GM19467 (cell line): ENCODE measurements at regions not wholly inside any gene's neighbourhood (a gene's known extent, or its start where the extent isn't known, plus 50 kb on each side); places are given as distances from the start of the nearest gene placed in this dataset.
"Not testable (repeated sequence)": the region's sequence is repeated elsewhere in the genome, so short reads cannot be mapped to it uniquely, and the experiment has no call there.

ENCODE experiments used
- ATAC-seq: cut with Tn5 transposase; IDR thresholded peaks from one replicate; pipeline ENCODE4 v1.9.1; 2021; ENCODE audit warnings: mild to moderate bottlenecking, moderate library complexity; ENCODE audit not compliant: unreplicated experiment

- no peak for ATAC-seq
Observed at GRCh38 chr10:44564361-44564760, 179.5 kb upstream of the CXCL12 start.

GRCh38 chr10:44564790-44565189 is 179.9 kb upstream of the CXCL12 start:
- ATAC-seq: no peak

- no peak for ATAC-seq
Observed at GRCh38 chr10:44566786-44567185, 181.9 kb upstream of the CXCL12 start.

- no peak for ATAC-seq
Observed at GRCh38 chr10:44567471-44567870, 182.6 kb upstream of the CXCL12 start.

- no peak for ATAC-seq
Observed at GRCh38 chr10:44569193-44570091, 184.5 kb upstream of the CXCL12 start.

- no peak for ATAC-seq
Observed at GRCh38 chr10:44571701-44572100, 186.8 kb upstream of the CXCL12 start.

- ATAC-seq: no peak
Observed at GRCh38 chr10:44572146-44572545, 187.2 kb upstream of the CXCL12 start.

- ATAC-seq: no peak
Observed at GRCh38 chr10:44573821-44574220, 188.9 kb upstream of the CXCL12 start.

GRCh38 chr10:44574596-44575480 is 189.9 kb upstream of the CXCL12 start:
- no peak for ATAC-seq

- ATAC-seq: no peak
Observed at GRCh38 chr10:44575601-44576380, 190.9 kb upstream of the CXCL12 start.

- ATAC-seq: no peak
Observed at GRCh38 chr10:44576702-44577191, 191.8 kb upstream of the CXCL12 start.

GRCh38 chr10:44577533-44577932 is 192.6 kb upstream of the CXCL12 start:
- no peak for ATAC-seq

- no peak for ATAC-seq
Observed at GRCh38 chr10:44578271-44578670, 193.4 kb upstream of the CXCL12 start.

GRCh38 chr10:44578963-44579362 is 194.1 kb upstream of the CXCL12 start:
- not testable (repeated sequence) for ATAC-seq

- no peak for ATAC-seq
Observed at GRCh38 chr10:44581996-44582395, 197.1 kb upstream of the CXCL12 start.

GRCh38 chr10:44587488-44588318 is 202.8 kb upstream of the CXCL12 start:
- ATAC-seq: no peak

- no peak for ATAC-seq
Observed at GRCh38 chr10:44589181-44589943, 204.5 kb upstream of the CXCL12 start.

GRCh38 chr10:44589944-44590449 is 205.1 kb upstream of the CXCL12 start:
- no peak for ATAC-seq

GRCh38 chr10:44591911-44592310 is 207.0 kb upstream of the CXCL12 start:
- ATAC-seq: no peak
